ENCODE measurements at regions not wholly inside any gene's neighbourhood (a gene's known extent, or its start where the extent isn't known, plus 50 kb on each side); places are given as distances from the start of the nearest gene placed in this dataset.

DNA sequence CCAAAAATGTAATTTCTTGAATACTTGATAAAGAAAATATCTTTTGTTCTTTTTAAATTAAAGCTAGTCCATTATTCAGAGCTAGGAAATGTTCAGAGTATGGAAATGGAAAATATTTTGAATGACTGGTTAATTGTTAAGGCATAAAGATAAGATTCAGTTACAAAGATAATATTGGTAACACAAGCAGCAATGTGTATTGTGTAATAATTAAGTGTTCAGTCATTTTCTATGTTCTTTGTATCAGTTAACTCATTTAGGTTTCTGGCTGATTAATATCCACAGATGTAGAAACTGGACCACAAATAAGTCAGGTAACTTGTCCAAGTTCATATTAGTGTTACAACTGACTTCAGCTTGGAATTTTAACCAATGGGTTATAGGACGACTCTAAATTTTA lies 442.2 kb upstream of the MANEA start:
- TF ChIP-seq, protein P1, sequence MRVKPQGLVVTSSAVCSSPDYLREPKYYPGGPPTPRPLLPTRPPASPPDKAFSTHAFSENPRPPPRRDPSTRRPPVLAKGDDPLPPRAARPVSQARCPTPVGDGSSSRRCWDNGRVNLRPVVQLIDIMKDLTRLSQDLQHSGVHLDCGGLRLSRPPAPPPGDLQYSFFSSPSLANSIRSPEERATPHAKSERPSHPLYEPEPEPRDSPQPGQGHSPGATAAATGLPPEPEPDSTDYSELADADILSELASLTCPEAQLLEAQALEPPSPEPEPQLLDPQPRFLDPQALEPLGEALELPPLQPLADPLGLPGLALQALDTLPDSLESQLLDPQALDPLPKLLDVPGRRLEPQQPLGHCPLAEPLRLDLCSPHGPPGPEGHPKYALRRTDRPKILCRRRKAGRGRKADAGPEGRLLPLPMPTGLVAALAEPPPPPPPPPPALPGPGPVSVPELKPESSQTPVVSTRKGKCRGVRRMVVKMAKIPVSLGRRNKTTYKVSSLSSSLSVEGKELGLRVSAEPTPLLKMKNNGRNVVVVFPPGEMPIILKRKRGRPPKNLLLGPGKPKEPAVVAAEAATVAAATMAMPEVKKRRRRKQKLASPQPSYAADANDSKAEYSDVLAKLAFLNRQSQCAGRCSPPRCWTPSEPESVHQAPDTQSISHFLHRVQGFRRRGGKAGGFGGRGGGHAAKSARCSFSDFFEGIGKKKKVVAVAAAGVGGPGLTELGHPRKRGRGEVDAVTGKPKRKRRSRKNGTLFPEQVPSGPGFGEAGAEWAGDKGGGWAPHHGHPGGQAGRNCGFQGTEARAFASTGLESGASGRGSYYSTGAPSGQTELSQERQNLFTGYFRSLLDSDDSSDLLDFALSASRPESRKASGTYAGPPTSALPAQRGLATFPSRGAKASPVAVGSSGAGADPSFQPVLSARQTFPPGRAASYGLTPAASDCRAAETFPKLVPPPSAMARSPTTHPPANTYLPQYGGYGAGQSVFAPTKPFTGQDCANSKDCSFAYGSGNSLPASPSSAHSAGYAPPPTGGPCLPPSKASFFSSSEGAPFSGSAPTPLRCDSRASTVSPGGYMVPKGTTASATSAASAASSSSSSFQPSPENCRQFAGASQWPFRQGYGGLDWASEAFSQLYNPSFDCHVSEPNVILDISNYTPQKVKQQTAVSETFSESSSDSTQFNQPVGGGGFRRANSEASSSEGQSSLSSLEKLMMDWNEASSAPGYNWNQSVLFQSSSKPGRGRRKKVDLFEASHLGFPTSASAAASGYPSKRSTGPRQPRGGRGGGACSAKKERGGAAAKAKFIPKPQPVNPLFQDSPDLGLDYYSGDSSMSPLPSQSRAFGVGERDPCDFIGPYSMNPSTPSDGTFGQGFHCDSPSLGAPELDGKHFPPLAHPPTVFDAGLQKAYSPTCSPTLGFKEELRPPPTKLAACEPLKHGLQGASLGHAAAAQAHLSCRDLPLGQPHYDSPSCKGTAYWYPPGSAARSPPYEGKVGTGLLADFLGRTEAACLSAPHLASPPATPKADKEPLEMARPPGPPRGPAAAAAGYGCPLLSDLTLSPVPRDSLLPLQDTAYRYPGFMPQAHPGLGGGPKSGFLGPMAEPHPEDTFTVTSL (CRISPR knock-in tag; IDR thresholded peaks at IDR 0.05; ENCODE audit: borderline replicate concordance) = no peak
- no peak for TF ChIP-seq ZNF558 (CRISPR knock-in tag; IDR thresholded peaks at IDR 0.05; ENCODE audit: borderline replicate concordance)
